Tibial nerve (tissue), 4 donors: ENCODE measurements at regions not wholly inside any gene's neighbourhood (a gene's known extent, or its start where the extent isn't known, plus 50 kb on each side); places are given as distances from the start of the nearest gene placed in this dataset.

Experiments used
- DNase-seq, 2 donors: peaks; one replicate each; pipeline ENCODE4 v3.0.0-alpha.2; 2019; ENCODE audit warnings: low spot score in 2 of 2
- H3K27ac ChIP-seq, 4 donors: fragments of 200-600 bp; sonication (generic) in 3 of 4; one replicate each; pipeline ENCODE4 v1.5.1; 2017 to 2019; ENCODE audit warnings: mild to moderate bottlenecking in 1 of 4
- H3K27me3 ChIP-seq, 2 donors: fragments of 200-600 bp; sonication (generic) in 1 of 2; one replicate each; pipeline versions ENCODE4 v1.5.1 to v1.6.0; 2017 to 2019
- H3K36me3 ChIP-seq, 3 donors: fragments of 200-600 bp; sonication (generic); one replicate each; pipeline ENCODE4 v1.5.1; 2018 to 2019
- H3K4me1 ChIP-seq, 4 donors: fragments of 200-600 bp; sonication (generic) in 3 of 4; one replicate each; pipeline ENCODE4 v1.5.1; 2017 to 2019
- H3K4me3 ChIP-seq, 4 donors: fragments of 200-600 bp; sonication (generic) in 3 of 4; one replicate each; pipeline ENCODE4 v1.5.1; 2017 to 2019; ENCODE audit warnings: mild to moderate bottlenecking in 1 of 4, moderate library complexity in 1 of 4
- H3K9me3 ChIP-seq, 4 donors: fragments of 200-600 bp; sonication (generic) in 3 of 4; one replicate each; pipeline ENCODE4 v1.5.1; 2017 to 2019
- CTCF ChIP-seq, 5 experiments: fragments of 200-600 bp in 3 of 5; fragments of 450-650 bp in 2 of 5; sonication (generic) in 3 of 5; IDR thresholded peaks; one replicate each; pipeline ENCODE4 v1.5.1; 2016 to 2019; ENCODE audit warnings: antibody characterized with exemption in 5 of 5, mild to moderate bottlenecking in 3 of 5, moderate library complexity in 2 of 5
- EP300 ChIP-seq, 2 donors: sonication (generic); formaldehyde crosslinking; IDR thresholded peaks; one replicate each; pipeline ENCODE4 v1.6.1; 2017; ENCODE audit warnings: antibody characterized with exemption in 2 of 2, mild to moderate bottlenecking in 1 of 2
- POLR2A ChIP-seq, 2 donors: fragments of 450-650 bp; IDR thresholded peaks; one replicate each; pipeline ENCODE4 v1.6.1; 2017; ENCODE audit warnings: antibody characterized with exemption in 2 of 2, mild to moderate bottlenecking in 2 of 2, moderate library complexity in 2 of 2
- WGBS, 2 donors: methylation state at CpG; one replicate each; pipeline ENCODE4 v1.1.5; 2018; 5-methylcytosine and 5-hydroxymethylcytosine counted together

GRCh38 chr13:105272660-105273631 is 1262.5 kb downstream of the EFNB2 start:
- no peaks in the 10 kb centered on the region for H3K36me3 ChIP-seq
- no peak overlapping the region for H3K4me3 ChIP-seq
- H3K27ac ChIP-seq: no peak overlapping the region
- 73 to 75% methylated on average over 13 of the region's 13 CpGs for WGBS, 2 donors
- TF ChIP-seq POLR2A (IDR thresholded peaks at IDR 0.05) (no peak), EP300 (IDR thresholded peaks at IDR 0.05) (no peak), CTCF (IDR thresholded peaks at IDR 0.05) (no peak)
- DNase-seq: no peak
- no peaks in the 10 kb centered on the region for H3K4me1 ChIP-seq
- no peaks in the 10 kb centered on the region for H3K9me3 ChIP-seq
- H3K27me3 ChIP-seq: no peaks in the 10 kb centered on the region

- Histone ChIP-seq H3K27ac (no peak overlapping the region), H3K9me3 (no peaks in the 10 kb centered on the region), H3K27me3 (no peaks in the 10 kb centered on the region), H3K4me1 (no peaks in the 10 kb centered on the region), H3K4me3 (no peak overlapping the region), H3K36me3 (no peaks in the 10 kb centered on the region)
- TF ChIP-seq CTCF (IDR thresholded peaks at IDR 0.05) (no peak), POLR2A (IDR thresholded peaks at IDR 0.05) (no peak), EP300 (IDR thresholded peaks at IDR 0.05) (no peak)
- WGBS, 2 donors: 80 to 81% methylated on average over 2 of the region's 2 CpGs
- DNase-seq: no peak
Observed at GRCh38 chr13:105266615-105267014, 1268.8 kb downstream of the EFNB2 start.

GRCh38 chr13:105262579-105262978 is 1272.9 kb downstream of the EFNB2 start:
- Histone ChIP-seq H3K36me3 (no peaks in the 10 kb centered on the region), H3K4me3 (no peak overlapping the region), H3K27me3 (no peaks in the 10 kb centered on the region), H3K9me3 (no peaks in the 10 kb centered on the region), H3K27ac (no peak overlapping the region), H3K4me1 (no peaks in the 10 kb centered on the region)
- WGBS, 2 donors: 87 to 91% methylated on average over 2 of the region's 2 CpGs
- no peak for TF ChIP-seq EP300 (IDR thresholded peaks at IDR 0.05)
- no peak for TF ChIP-seq POLR2A (IDR thresholded peaks at IDR 0.05)
- no peak for TF ChIP-seq CTCF (IDR thresholded peaks at IDR 0.05)
- DNase-seq: no peak

- DNase-seq: no peak
- H3K36me3 ChIP-seq: no peaks in the 10 kb centered on the region
- no peaks in the 10 kb centered on the region for H3K27me3 ChIP-seq
- no peaks in the 10 kb centered on the region for H3K9me3 ChIP-seq
- no peak overlapping the region for H3K4me3 ChIP-seq
- WGBS, 2 donors: 85 to 89% methylated on average over 6 of the region's 6 CpGs
- no peak for TF ChIP-seq EP300 (IDR thresholded peaks at IDR 0.05)
- no peak for TF ChIP-seq POLR2A (IDR thresholded peaks at IDR 0.05)
- no peak for TF ChIP-seq CTCF (IDR thresholded peaks at IDR 0.05)
- no peak overlapping the region for H3K27ac ChIP-seq
- H3K4me1 ChIP-seq: no peaks in the 10 kb centered on the region
Observed at GRCh38 chr13:105259426-105259825, 1276.0 kb downstream of the EFNB2 start.

GRCh38 chr13:105255472-105255871 is 1280.0 kb downstream of the EFNB2 start:
- WGBS, 2 donors: 37 to 42% methylated on average over 1 of the region's 1 CpG
- Histone ChIP-seq H3K4me3 (no peak overlapping the region), H3K36me3 (no peaks in the 10 kb centered on the region), H3K27me3 (no peaks in the 10 kb centered on the region), H3K27ac (no peak overlapping the region), H3K9me3 (no peaks in the 10 kb centered on the region), H3K4me1 (no peaks in the 10 kb centered on the region)
- no peak for TF ChIP-seq POLR2A (IDR thresholded peaks at IDR 0.05)
- TF ChIP-seq EP300 (IDR thresholded peaks at IDR 0.05): no peak
- no peak for TF ChIP-seq CTCF (IDR thresholded peaks at IDR 0.05)
- DNase-seq: no peak
